ENCODE measurements at regions not wholly inside any gene's neighbourhood (a gene's known extent, or its start where the extent isn't known, plus 50 kb on each side); places are given as distances from the start of the nearest gene placed in this dataset.
A peak's percentile ranks its signal among the peaks of the same experiment; 100 is the strongest.

GRCh38 chr6:80991316-80991715 lies 761.2 kb downstream of the TENT5A start:
- TF ChIP-seq USF1 (IDR thresholded peaks at IDR 0.05; ENCODE audit: borderline replicate concordance, low read depth) (no peak), FOXJ3 (CRISPR knock-in tag; IDR thresholded peaks at IDR 0.05) (no peak), MAX (IDR thresholded peaks at IDR 0.05; ENCODE audit: low read depth) (no peak), RCOR1 (IDR thresholded peaks at IDR 0.05; ENCODE audit: low read length) (no peak), PBX3 (IDR thresholded peaks at IDR 0.05) (no peak), REST (IDR thresholded peaks at IDR 0.05; ENCODE audit: low read depth, low read length) (no peak), TAF1 (IDR thresholded peaks at IDR 0.05; ENCODE audit: borderline replicate concordance, low read depth, low read length) (no peak), TCF12 (IDR thresholded peaks at IDR 0.05) (no peak), MXI1 (IDR thresholded peaks at IDR 0.05; ENCODE audit: low read depth, low read length) (no peak)
- ChIA-PET POLR2A (no interaction called here), CTCF (no interaction called here)
- Histone ChIP-seq H3K27me3 (ENCODE audit: insufficient read depth) (no peaks in the 10 kb centered on the region), H3F3A (replicated peaks; ENCODE audit: insufficient read depth) (no peaks in the 10 kb centered on the region), H3K27ac (ENCODE audit: low read depth in 2 of 2, low read length in 1 of 2) (no peak overlapping the region), H2AFZ (ENCODE audit: low read depth) (no peak overlapping the region), H3K79me2 (ENCODE audit: insufficient read depth) (no peaks in the 10 kb centered on the region), H3K9me3 (peaks cover 19% of the 10 kb centered on the region; the same call in 1 of the 2 replicates), H3K36me3 (replicated peaks in 1 of 2; ENCODE audit: control insufficient read depth in 1 of 2, insufficient read depth in 2 of 2, low read length in 1 of 2) (no peaks in the 10 kb centered on the region), H3K9ac (no peak overlapping the region), H3K9me2 (no peaks in the 10 kb centered on the region), H3K4me3 (ENCODE audit: low read depth in 2 of 2, low read length in 1 of 2) (no peak overlapping the region), H3K4me1 (ENCODE audit: control insufficient read depth in 1 of 2, insufficient read depth in 2 of 2, low read depth in 1 of 2, low read length in 1 of 2) (peaks cover 0 to 8% of the 10 kb centered on the region in 2 experiments; a peak in 1 of 4 replicates), H4K20me1 (ENCODE audit: insufficient read depth) (no peaks in the 10 kb centered on the region), H3K4me2 (no peak overlapping the region)
- 51% methylated on average over 2 of the region's 2 CpGs for WGBS (ENCODE audit: low lambda C conversion rate)
- DNase-seq: no peak

- TF ChIP-seq CHD2 (IDR thresholded peaks at IDR 0.05; ENCODE audit: low read length, partially characterized antibody): peak; percentile 16
- peak; percentile 65 for TF ChIP-seq TCF12 (IDR thresholded peaks at IDR 0.05)
- TF ChIP-seq RCOR1 (IDR thresholded peaks at IDR 0.05; ENCODE audit: low read length): peak; percentile 79
- TF ChIP-seq SIN3A (IDR thresholded peaks at IDR 0.05; ENCODE audit: borderline replicate concordance, low read depth, low read length): no peak
- no peak for TF ChIP-seq SMC3 (IDR thresholded peaks at IDR 0.05; ENCODE audit: low read depth, low read length)
- TF ChIP-seq USF1 (IDR thresholded peaks at IDR 0.05; ENCODE audit: borderline replicate concordance, low read depth): no peak
- no peak for TF ChIP-seq POLR2AphosphoS5 (IDR thresholded peaks at IDR 0.05; ENCODE audit: low read depth, low read length)
- TF ChIP-seq GABPA (IDR thresholded peaks at IDR 0.05; ENCODE audit: low read depth): no peak
- no peak for TF ChIP-seq ZBTB33 (IDR thresholded peaks at IDR 0.05; ENCODE audit: borderline replicate concordance, low read depth)
- ChIA-PET CTCF (interaction anchor here (1.0 kb wide), 1 partner anchor 12 kb away, joined by 3 read pairs; no protein-coding TSS in a partner anchor), POLR2A (no interaction called here)
- peak; percentile 17 for DNase-seq
- Histone ChIP-seq H3K4me3 (ENCODE audit: low read depth in 2 of 2, low read length in 1 of 2) (no peak overlapping the region; a peak in 1 of 4 replicates), H2AFZ (ENCODE audit: low read depth) (peak overlapping the region; percentile 53; the same call in 1 of the 2 replicates), H3K79me2 (ENCODE audit: insufficient read depth) (no peaks in the 10 kb centered on the region), H3K27me3 (ENCODE audit: insufficient read depth) (no peaks in the 10 kb centered on the region), H3K27ac (ENCODE audit: low read depth in 2 of 2, low read length in 1 of 2) (peak overlapping the region in 1 of 2 experiments; percentile 76; a peak in 1 of 4 replicates), H3K4me1 (ENCODE audit: control insufficient read depth in 1 of 2, insufficient read depth in 2 of 2, low read depth in 1 of 2, low read length in 1 of 2) (peaks cover 0 to 8% of the 10 kb centered on the region in 2 experiments; a peak in 1 of 4 replicates), H4K20me1 (ENCODE audit: insufficient read depth) (no peaks in the 10 kb centered on the region), H3K36me3 (replicated peaks in 1 of 2; ENCODE audit: control insufficient read depth in 1 of 2, insufficient read depth in 2 of 2, low read length in 1 of 2) (no peaks in the 10 kb centered on the region), H3F3A (replicated peaks; ENCODE audit: insufficient read depth) (no peaks in the 10 kb centered on the region), H3K4me2 (no peak overlapping the region), H3K9ac (no peak overlapping the region), H3K9me3 (peaks cover 16% of the 10 kb centered on the region; the same call in 1 of the 2 replicates), H3K9me2 (no peaks in the 10 kb centered on the region)
- 39% methylated on average over 3 of the region's 3 CpGs for WGBS (ENCODE audit: low lambda C conversion rate)
Measured at GRCh38 chr6:80988892-80989291, 763.6 kb downstream of the TENT5A start.
